Activated naive CD4-positive, alpha-beta T cell treated with anti-CD3 and anti-CD28 coated beads, Interleukin-2, amount 50 U/mL, for 24 hours (primary cell): ENCODE measurements at regions not wholly inside any gene's neighbourhood (a gene's known extent, or its start where the extent isn't known, plus 50 kb on each side); places are given as distances from the start of the nearest gene placed in this dataset.

Experiments used
- H3K27ac Mint-ChIP-seq: one replicate; pipeline ENCODE4 v1.8.0; 2021; ENCODE audit warnings: mild to moderate bottlenecking, mixed read lengths
- H3K27me3 Mint-ChIP-seq: one replicate; pipeline ENCODE4 v1.8.0; 2021; ENCODE audit warnings: mixed read lengths
- H3K36me3 Mint-ChIP-seq: one replicate; pipeline ENCODE4 v1.8.0; 2021; ENCODE audit warnings: mixed read lengths
- H3K4me1 Mint-ChIP-seq: one replicate; pipeline ENCODE4 v1.8.0; 2021; ENCODE audit warnings: mixed read lengths
- H3K4me3 Mint-ChIP-seq: one replicate; pipeline ENCODE4 v1.8.0; 2021; ENCODE audit warnings: mild to moderate bottlenecking, mixed read lengths
- H3K9me3 Mint-ChIP-seq: one replicate; pipeline ENCODE4 v1.8.0; 2021; ENCODE audit warnings: mixed read lengths

DNA sequence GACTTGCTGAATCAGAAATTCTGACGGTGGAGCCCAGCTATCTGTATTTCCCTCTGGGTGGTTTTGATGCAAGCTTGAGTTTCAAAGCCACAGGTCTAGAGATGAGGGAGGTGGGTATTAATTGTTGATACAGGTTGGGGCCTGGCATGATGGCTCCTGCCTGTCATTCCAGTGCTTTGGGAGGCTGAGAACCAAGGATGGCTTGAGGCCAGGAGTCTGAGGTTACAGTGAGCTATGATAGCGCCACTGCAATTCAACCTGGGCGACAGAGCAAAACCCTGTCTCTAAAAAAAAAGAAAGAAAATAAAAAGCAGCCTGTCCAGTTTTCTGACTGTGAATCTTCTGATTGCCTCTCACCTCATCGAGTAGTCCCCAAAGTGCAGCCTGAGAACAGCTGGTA is 184.8 kb upstream of the SASH1 start:
- no peaks in the 10 kb centered on the region for H3K4me1 Mint-ChIP-seq
- H3K27ac Mint-ChIP-seq = no peak overlapping the region
- no peaks in the 10 kb centered on the region for H3K36me3 Mint-ChIP-seq
- no peak overlapping the region for H3K4me3 Mint-ChIP-seq
- H3K27me3 Mint-ChIP-seq = peaks cover 2% of the 10 kb centered on the region
- H3K9me3 Mint-ChIP-seq = no peaks in the 10 kb centered on the region

DNA sequence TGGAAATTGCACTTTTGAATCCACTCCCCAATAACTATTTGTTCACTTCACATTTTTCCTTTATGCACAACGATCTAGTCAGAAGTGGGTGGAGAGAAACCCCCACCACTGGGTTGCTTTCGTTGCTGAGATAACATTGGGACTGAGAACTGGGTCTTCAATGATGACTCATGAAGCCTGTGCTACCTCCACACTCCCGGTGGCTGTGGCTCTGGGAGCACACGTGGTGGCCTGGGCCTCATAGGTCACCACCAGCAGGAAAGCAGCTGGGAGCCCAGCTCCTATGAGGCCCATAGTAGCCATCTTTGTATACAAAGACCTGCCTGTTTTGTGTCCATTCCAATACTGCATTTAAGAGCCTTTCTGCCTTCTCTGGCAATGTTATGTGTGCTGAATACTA is 178.0 kb upstream of the SASH1 start:
- peaks cover 3% of the 10 kb centered on the region for H3K27me3 Mint-ChIP-seq
- H3K27ac Mint-ChIP-seq = no peak overlapping the region
- H3K9me3 Mint-ChIP-seq = no peaks in the 10 kb centered on the region
- no peaks in the 10 kb centered on the region for H3K36me3 Mint-ChIP-seq
- H3K4me1 Mint-ChIP-seq = no peaks in the 10 kb centered on the region
- H3K4me3 Mint-ChIP-seq = no peak overlapping the region

- Mint-ChIP-seq H3K27me3 (peaks cover 3% of the 10 kb centered on the region), H3K4me3 (no peak overlapping the region), H3K27ac (no peak overlapping the region), H3K9me3 (no peaks in the 10 kb centered on the region), H3K36me3 (no peaks in the 10 kb centered on the region), H3K4me1 (no peaks in the 10 kb centered on the region)
These were observed 176.2 kb upstream of the SASH1 start for GRCh38 chr6:148166339-148166968.

- Mint-ChIP-seq H3K4me1 (no peaks in the 10 kb centered on the region), H3K27me3 (peaks cover 4% of the 10 kb centered on the region), H3K9me3 (no peaks in the 10 kb centered on the region), H3K27ac (no peak overlapping the region), H3K36me3 (no peaks in the 10 kb centered on the region), H3K4me3 (no peak overlapping the region)
These were observed 172.9 kb upstream of the SASH1 start for GRCh38 chr6:148169706-148170105.

DNA sequence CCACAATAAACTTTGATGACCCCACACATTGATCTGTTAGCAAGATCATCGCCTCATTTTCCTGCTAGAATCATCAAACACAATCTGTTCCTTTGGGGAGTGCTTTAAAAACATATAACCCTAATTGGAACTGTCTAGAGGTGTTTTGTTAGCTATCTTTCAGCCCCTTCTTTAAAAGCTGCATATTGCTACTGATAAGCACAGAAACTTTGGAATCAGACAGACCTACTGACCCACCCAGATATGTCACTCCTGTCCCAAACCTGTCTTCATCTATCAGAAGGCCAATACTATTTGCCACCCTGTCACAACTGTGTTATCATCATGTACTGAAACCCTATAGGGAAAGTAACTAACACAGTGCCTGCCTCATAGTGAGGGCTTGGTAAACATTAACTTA is 172.4 kb upstream of the SASH1 start:
- no peak overlapping the region for H3K4me3 Mint-ChIP-seq
- no peaks in the 10 kb centered on the region for H3K9me3 Mint-ChIP-seq
- peaks cover 6% of the 10 kb centered on the region for H3K27me3 Mint-ChIP-seq
- H3K4me1 Mint-ChIP-seq = no peaks in the 10 kb centered on the region
- H3K36me3 Mint-ChIP-seq = no peaks in the 10 kb centered on the region
- no peak overlapping the region for H3K27ac Mint-ChIP-seq

DNA sequence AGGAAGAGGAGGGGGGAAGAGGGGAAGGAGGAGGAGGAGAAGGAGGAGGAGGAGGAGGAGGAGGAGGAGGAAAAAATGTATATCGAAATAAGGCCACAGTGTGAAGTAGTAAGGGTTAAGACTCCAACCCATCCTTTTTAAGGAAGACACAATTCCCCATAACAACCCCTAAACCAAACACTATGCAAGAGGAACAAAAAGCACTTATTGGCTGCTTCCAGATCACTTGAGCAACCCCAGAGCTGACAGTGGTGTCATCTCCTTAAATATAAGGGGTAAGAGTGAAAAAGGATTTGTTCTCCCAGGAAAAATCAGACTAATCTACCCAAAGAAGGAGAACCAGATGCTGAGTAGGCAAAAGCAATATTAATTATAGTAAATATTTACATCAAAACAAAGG is 169.1 kb upstream of the SASH1 start:
- Mint-ChIP-seq H3K36me3 (no peaks in the 10 kb centered on the region), H3K4me3 (no peak overlapping the region), H3K4me1 (no peaks in the 10 kb centered on the region), H3K27ac (no peak overlapping the region), H3K27me3 (peaks cover 6% of the 10 kb centered on the region), H3K9me3 (no peaks in the 10 kb centered on the region)

DNA sequence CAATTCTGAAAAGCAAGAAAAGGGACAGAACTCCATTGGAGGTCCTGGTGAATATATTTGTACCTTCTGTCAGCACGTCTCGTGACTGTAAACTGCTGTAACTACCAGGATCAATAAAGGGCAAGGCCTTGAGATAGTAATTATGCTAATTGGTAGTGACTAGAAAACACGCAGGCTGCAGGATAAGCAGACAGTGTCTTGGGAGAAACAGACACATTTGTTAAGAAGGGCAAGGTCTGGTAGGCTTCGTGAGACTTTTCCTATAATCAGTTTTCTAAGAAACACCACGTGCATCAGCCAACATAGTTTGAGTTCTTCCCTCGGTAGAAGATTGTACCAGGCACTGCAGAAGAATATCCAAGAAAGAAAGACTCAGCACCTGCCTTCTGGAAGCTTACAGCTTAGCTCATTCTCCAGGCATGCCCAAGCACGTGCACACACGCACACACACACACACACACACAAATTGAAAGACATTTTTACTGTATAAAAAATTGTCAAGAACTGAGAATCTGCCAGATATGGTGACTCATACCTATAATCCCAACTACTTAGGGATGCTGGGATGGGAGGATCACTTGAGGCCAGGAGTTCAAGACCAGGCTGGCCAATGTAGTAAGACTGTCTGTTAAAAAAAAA is 167.0 kb upstream of the SASH1 start:
- no peaks in the 10 kb centered on the region for H3K4me1 Mint-ChIP-seq
- H3K27ac Mint-ChIP-seq = no peak overlapping the region
- H3K9me3 Mint-ChIP-seq = no peaks in the 10 kb centered on the region
- H3K4me3 Mint-ChIP-seq = no peak overlapping the region
- H3K36me3 Mint-ChIP-seq = no peaks in the 10 kb centered on the region
- peaks cover 8% of the 10 kb centered on the region for H3K27me3 Mint-ChIP-seq

GRCh38 chr6:148177589-148178233 is 164.9 kb upstream of the SASH1 start:
- Mint-ChIP-seq H3K27me3 (peaks cover 12% of the 10 kb centered on the region), H3K4me1 (no peaks in the 10 kb centered on the region), H3K36me3 (no peaks in the 10 kb centered on the region), H3K9me3 (no peaks in the 10 kb centered on the region), H3K27ac (no peak overlapping the region), H3K4me3 (no peak overlapping the region)

DNA sequence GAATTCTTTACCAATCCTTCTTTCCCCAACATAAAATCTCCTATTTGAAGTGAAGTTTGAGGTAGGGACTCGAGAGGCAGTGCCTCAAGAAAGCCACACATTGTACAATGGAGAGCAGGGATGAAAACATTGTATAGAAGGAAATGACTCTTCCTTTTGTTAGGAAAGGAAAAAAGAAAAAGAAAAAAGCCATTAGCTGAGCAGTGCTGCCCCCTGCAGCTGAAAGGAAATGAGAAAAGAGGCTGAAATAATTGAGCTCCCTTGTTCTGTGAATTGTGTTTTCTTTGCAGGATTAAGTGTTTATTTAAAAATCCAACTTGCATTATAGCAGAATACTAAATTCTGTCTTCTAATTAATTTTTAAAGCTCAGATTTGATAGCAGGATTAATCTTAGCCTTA is 162.9 kb upstream of the SASH1 start:
- no peaks in the 10 kb centered on the region for H3K4me1 Mint-ChIP-seq
- H3K9me3 Mint-ChIP-seq = no peaks in the 10 kb centered on the region
- H3K4me3 Mint-ChIP-seq = no peak overlapping the region
- H3K27me3 Mint-ChIP-seq = peaks cover 10% of the 10 kb centered on the region
- no peaks in the 10 kb centered on the region for H3K36me3 Mint-ChIP-seq
- no peak overlapping the region for H3K27ac Mint-ChIP-seq

DNA sequence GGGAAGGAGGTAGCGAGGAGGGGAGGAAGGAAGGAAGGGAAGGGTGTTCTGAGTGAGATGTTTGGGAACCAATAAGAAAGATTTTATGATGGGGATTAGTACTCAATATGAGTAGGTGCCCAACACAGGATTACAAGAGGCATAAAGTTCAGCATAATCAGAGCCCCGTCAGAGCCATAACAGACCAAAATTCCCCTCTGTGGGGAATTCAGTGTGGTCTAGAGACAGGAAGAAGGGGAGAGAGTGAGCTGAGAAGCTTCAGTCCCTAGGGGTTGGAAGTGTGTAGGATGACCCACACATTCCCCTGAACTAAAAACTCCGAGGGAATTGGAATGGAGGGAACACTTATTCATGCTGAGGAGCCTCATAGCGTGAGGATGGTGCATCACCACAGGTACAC is 160.3 kb upstream of the SASH1 start:
- H3K36me3 Mint-ChIP-seq = no peaks in the 10 kb centered on the region
- no peaks in the 10 kb centered on the region for H3K4me1 Mint-ChIP-seq
- H3K4me3 Mint-ChIP-seq = no peak overlapping the region
- no peak overlapping the region for H3K27ac Mint-ChIP-seq
- H3K27me3 Mint-ChIP-seq = peaks cover 8% of the 10 kb centered on the region
- no peaks in the 10 kb centered on the region for H3K9me3 Mint-ChIP-seq

DNA sequence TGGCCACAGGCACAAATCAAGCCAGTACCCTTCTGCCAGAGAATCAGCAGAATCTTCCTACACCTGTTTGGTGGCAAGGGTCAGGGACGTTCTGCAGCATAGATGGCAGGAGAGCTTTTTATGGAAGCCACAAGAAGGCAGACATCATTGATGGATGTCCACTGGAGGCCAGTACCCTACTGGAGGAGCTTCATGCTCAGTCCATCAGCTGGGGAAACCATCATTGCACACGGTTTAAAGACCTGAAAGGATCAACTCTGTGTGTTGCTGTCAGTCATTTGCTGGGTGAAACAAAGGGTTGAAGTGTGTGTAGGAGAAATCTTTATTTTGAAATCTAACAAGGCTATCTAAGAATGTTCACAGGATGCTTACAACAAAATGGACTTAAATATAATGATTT is 158.9 kb upstream of the SASH1 start:
- Mint-ChIP-seq H3K27me3 (peaks cover 8% of the 10 kb centered on the region), H3K4me1 (no peaks in the 10 kb centered on the region), H3K36me3 (no peaks in the 10 kb centered on the region), H3K27ac (no peak overlapping the region), H3K9me3 (no peaks in the 10 kb centered on the region), H3K4me3 (no peak overlapping the region)

DNA sequence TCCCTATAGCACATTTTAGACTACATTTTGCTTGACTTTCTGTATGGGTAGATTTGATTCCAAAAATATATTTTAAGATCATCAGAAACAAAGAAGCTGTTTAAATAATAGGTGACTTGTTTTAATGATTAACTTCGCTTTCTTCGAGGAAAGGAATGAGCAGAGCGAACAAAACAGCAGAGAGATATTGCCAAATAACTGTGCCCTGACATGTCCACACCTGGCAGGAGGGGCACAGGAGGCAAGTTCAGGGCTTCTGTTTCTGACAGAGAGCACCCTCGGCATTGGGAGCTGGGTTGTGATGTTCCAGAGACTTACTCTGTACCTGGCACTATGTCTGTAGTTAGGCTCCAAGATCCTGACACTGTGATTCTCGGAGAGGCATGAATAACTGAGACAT is 155.7 kb upstream of the SASH1 start:
- Mint-ChIP-seq H3K4me3 (no peak overlapping the region), H3K36me3 (no peaks in the 10 kb centered on the region), H3K4me1 (no peaks in the 10 kb centered on the region), H3K9me3 (no peaks in the 10 kb centered on the region), H3K27ac (no peak overlapping the region), H3K27me3 (peaks cover 7% of the 10 kb centered on the region)

- peaks cover 5% of the 10 kb centered on the region for H3K9me3 Mint-ChIP-seq
- no peak overlapping the region for H3K27ac Mint-ChIP-seq
- no peak overlapping the region for H3K4me3 Mint-ChIP-seq
- peaks cover 23% of the 10 kb centered on the region for H3K27me3 Mint-ChIP-seq
- H3K36me3 Mint-ChIP-seq = no peaks in the 10 kb centered on the region
- no peaks in the 10 kb centered on the region for H3K4me1 Mint-ChIP-seq
These were observed 150.3 kb upstream of the SASH1 start for GRCh38 chr6:148192310-148192709.

GRCh38 chr6:148193063-148193680 is 149.5 kb upstream of the SASH1 start:
- Mint-ChIP-seq H3K9me3 (peaks cover 5% of the 10 kb centered on the region), H3K27ac (no peak overlapping the region), H3K36me3 (no peaks in the 10 kb centered on the region), H3K27me3 (peaks cover 30% of the 10 kb centered on the region), H3K4me1 (no peaks in the 10 kb centered on the region), H3K4me3 (no peak overlapping the region)

DNA sequence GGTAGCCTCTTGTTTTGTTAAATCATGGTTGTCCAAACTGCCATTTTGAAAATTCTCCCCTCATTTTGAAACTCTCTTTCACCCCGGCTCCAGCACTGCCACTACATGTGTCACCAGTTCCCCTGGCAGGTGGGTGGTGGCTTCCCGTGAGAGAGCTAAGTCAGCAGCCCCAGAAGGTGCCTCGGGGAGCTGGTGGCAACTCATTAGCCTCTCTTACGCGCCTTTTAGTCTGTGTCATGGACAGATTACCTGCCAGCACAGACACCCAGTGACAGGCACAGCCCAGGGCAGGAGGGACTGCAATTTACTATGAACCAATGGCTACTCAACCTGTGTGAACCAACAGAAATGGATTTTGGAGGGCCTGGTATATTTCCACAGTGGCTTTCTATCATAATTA is 147.1 kb upstream of the SASH1 start:
- H3K27ac Mint-ChIP-seq = no peak overlapping the region

DNA sequence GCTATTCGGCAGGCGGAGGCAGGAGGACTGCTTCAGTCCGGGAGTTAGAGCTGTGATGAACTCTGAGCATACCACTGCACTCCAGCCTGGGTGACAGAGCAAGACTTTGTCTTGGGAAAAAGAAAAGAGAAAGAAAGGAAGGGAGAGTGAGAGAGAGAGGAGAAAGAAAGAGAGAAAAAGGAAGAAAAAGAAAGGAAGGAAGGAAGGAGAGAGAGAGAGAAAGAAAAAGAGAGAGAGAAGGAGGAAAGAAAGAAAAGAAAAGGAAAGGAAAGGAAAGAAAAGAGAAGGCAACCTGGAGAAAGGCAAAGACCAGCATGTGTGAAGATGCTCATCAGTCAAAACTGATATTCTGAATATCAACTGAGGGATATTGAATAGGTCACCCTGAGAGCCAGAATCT is 143.1 kb upstream of the SASH1 start:
- H3K27me3 Mint-ChIP-seq = peaks cover 51% of the 10 kb centered on the region
- H3K9me3 Mint-ChIP-seq = peaks cover 29% of the 10 kb centered on the region
- H3K4me1 Mint-ChIP-seq = peaks cover 33% of the 10 kb centered on the region
- no peak overlapping the region for H3K27ac Mint-ChIP-seq
- peaks cover 1% of the 10 kb centered on the region for H3K36me3 Mint-ChIP-seq
- no peak overlapping the region for H3K4me3 Mint-ChIP-seq

More for the DNA sequence above, 147.1 kb upstream of the SASH1 start:
- no peak overlapping the region for H3K4me3 Mint-ChIP-seq
- peaks cover 5% of the 10 kb centered on the region for H3K9me3 Mint-ChIP-seq
- peaks cover 8% of the 10 kb centered on the region for H3K4me1 Mint-ChIP-seq
- H3K36me3 Mint-ChIP-seq = no peaks in the 10 kb centered on the region
- H3K27me3 Mint-ChIP-seq = peaks cover 40% of the 10 kb centered on the region
